HepG2 (cell line): ENCODE measurements at regions not wholly inside any gene's neighbourhood (a gene's known extent, or its start where the extent isn't known, plus 50 kb on each side); places are given as distances from the start of the nearest gene placed in this dataset.

Source experiments
- CCAR2 ChIP-seq: fragments of 200-400 bp; formaldehyde crosslinking; optimal IDR thresholded peaks from 2 replicates; pipeline ENCODE3; 2018; ENCODE audit warnings: low read depth, mild to moderate bottlenecking, low read length, moderate library complexity
- REXO4 ChIP-seq: sonication (generic); formaldehyde crosslinking; IDR thresholded peaks from 2 replicates; pipeline ENCODE4 v1.8.0; 2022; ENCODE audit warnings: missing genetic modification reagents, mild to moderate bottlenecking, borderline replicate concordance
- SATB2 ChIP-seq: sonication (generic); formaldehyde crosslinking; IDR thresholded peaks from 2 replicates; pipeline ENCODE4 v1.5.0; 2020; ENCODE audit warnings: missing genetic modification reagents
- ZMAT3 ChIP-seq: sonication (generic); formaldehyde crosslinking; conservative IDR thresholded peaks from 2 replicates; pipeline ENCODE4 v1.7.0; 2021; ENCODE audit warnings: missing genetic modification reagents
- ZNF546 ChIP-seq: sonication (generic); formaldehyde crosslinking; conservative IDR thresholded peaks from 2 replicates; pipeline ENCODE4 v1.8.1; 2023; ENCODE audit warnings: mild to moderate bottlenecking, missing genetic modification reagents
- ZNF598 ChIP-seq: sonication (generic); formaldehyde crosslinking; IDR thresholded peaks from 2 replicates; pipeline ENCODE4 v1.5.1; 2020; ENCODE audit warnings: mild to moderate bottlenecking, missing genetic modification reagents, borderline replicate concordance
- ZNF644 ChIP-seq: IDR thresholded peaks from 2 replicates; pipeline ENCODE4 v1.6.1; 2016; ENCODE audit warnings: low read depth
- TF ChIP-seq, protein P1 (sequence below): sonication (generic); formaldehyde crosslinking; IDR thresholded peaks from 2 replicates; pipeline ENCODE4 v1.5.0; 2020; ENCODE audit warnings: mild to moderate bottlenecking, missing genetic modification reagents, borderline replicate concordance
- TF ChIP-seq, protein P2 (sequence below): sonication (generic); formaldehyde crosslinking; conservative IDR thresholded peaks from 2 replicates; pipeline ENCODE4 v1.4.0; 2020; ENCODE audit warnings: missing genetic modification reagents
- TF ChIP-seq, protein P3 (sequence below): sonication (generic); formaldehyde crosslinking; IDR thresholded peaks from 2 replicates; pipeline ENCODE4 v1.5.0; 2020; ENCODE audit warnings: mild to moderate bottlenecking, missing genetic modification reagents, borderline replicate concordance

DNA sequence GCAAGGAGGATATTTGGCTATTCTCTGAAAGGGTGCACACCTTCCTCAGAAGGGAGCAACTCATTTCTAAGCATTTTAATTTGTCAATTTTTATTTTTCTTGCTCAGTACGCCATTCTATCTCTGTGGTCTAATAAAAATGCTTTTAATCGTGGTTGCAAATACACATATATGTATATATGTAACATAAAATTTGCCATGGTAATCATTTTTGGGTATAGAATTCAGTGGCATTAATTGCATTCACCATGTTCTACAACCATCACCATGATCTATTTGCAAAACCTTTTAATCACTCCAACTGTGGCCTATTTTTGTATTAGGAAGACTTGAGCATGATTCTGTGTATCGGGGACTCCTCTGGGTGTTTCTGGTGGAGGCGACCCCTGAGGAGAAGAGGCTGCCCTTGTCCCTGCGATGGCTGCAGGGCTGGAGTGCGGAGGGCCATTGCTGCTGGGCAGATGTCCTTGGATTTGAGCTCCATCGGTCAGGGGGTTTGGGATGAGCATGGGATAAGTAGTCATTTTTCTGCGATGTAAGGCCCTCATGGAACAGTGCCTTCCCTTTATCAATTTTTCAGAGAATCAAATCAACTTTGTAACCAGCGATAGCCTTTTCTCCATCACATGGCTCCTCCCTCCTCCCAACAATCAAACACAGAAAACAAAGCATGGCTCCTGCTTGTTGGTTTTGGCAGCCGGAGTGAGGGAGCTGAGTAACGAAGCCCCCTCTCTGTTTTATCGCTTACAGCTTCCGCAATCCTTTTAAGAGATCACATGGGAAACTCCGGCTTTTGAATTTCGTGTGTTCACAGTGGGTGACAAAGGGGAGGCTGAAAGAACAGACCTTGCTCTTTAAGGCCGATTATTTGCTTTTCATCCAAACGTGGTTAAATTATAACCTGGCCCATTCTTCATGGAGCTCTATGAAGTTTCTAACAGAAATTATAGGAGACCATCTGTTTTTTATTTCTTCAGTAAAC, 187.3 kb downstream of the TENT4A start (continued):
- TF ChIP-seq, protein P1, sequence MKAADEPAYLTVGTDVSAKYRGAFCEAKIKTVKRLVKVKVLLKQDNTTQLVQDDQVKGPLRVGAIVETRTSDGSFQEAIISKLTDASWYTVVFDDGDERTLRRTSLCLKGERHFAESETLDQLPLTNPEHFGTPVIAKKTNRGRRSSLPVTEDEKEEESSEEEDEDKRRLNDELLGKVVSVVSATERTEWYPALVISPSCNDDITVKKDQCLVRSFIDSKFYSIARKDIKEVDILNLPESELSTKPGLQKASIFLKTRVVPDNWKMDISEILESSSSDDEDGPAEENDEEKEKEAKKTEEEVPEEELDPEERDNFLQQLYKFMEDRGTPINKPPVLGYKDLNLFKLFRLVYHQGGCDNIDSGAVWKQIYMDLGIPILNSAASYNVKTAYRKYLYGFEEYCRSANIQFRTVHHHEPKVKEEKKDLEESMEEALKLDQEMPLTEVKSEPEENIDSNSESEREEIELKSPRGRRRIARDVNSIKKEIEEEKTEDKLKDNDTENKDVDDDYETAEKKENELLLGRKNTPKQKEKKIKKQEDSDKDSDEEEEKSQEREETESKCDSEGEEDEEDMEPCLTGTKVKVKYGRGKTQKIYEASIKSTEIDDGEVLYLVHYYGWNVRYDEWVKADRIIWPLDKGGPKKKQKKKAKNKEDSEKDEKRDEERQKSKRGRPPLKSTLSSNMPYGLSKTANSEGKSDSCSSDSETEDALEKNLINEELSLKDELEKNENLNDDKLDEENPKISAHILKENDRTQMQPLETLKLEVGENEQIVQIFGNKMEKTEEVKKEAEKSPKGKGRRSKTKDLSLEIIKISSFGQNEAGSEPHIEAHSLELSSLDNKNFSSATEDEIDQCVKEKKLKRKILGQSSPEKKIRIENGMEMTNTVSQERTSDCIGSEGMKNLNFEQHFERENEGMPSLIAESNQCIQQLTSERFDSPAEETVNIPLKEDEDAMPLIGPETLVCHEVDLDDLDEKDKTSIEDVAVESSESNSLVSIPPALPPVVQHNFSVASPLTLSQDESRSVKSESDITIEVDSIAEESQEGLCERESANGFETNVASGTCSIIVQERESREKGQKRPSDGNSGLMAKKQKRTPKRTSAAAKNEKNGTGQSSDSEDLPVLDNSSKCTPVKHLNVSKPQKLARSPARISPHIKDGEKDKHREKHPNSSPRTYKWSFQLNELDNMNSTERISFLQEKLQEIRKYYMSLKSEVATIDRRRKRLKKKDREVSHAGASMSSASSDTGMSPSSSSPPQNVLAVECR (CRISPR knock-in tag): peak; percentile 34; the same call in 1 of the 2 replicates
- TF ChIP-seq REXO4 (CRISPR knock-in tag) (no peak), SATB2 (no peak), CCAR2 (no peak), ZNF598 (no peak), ZNF546 (no peak), ZNF644 (peak; percentile 78), ZMAT3 (CRISPR knock-in tag) (no peak)
- TF ChIP-seq, protein P2, sequence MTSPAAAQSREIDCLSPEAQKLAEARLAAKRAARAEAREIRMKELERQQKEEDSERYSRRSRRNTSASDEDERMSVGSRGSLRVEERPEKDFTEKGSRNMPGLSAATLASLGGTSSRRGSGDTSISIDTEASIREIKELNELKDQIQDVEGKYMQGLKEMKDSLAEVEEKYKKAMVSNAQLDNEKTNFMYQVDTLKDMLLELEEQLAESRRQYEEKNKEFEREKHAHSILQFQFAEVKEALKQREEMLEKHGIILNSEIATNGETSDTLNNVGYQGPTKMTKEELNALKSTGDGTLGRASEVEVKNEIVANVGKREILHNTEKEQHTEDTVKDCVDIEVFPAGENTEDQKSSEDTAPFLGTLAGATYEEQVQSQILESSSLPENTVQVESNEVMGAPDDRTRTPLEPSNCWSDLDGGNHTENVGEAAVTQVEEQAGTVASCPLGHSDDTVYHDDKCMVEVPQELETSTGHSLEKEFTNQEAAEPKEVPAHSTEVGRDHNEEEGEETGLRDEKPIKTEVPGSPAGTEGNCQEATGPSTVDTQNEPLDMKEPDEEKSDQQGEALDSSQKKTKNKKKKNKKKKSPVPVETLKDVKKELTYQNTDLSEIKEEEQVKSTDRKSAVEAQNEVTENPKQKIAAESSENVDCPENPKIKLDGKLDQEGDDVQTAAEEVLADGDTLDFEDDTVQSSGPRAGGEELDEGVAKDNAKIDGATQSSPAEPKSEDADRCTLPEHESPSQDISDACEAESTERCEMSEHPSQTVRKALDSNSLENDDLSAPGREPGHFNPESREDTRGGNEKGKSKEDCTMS: no peak
- TF ChIP-seq, protein P3, sequence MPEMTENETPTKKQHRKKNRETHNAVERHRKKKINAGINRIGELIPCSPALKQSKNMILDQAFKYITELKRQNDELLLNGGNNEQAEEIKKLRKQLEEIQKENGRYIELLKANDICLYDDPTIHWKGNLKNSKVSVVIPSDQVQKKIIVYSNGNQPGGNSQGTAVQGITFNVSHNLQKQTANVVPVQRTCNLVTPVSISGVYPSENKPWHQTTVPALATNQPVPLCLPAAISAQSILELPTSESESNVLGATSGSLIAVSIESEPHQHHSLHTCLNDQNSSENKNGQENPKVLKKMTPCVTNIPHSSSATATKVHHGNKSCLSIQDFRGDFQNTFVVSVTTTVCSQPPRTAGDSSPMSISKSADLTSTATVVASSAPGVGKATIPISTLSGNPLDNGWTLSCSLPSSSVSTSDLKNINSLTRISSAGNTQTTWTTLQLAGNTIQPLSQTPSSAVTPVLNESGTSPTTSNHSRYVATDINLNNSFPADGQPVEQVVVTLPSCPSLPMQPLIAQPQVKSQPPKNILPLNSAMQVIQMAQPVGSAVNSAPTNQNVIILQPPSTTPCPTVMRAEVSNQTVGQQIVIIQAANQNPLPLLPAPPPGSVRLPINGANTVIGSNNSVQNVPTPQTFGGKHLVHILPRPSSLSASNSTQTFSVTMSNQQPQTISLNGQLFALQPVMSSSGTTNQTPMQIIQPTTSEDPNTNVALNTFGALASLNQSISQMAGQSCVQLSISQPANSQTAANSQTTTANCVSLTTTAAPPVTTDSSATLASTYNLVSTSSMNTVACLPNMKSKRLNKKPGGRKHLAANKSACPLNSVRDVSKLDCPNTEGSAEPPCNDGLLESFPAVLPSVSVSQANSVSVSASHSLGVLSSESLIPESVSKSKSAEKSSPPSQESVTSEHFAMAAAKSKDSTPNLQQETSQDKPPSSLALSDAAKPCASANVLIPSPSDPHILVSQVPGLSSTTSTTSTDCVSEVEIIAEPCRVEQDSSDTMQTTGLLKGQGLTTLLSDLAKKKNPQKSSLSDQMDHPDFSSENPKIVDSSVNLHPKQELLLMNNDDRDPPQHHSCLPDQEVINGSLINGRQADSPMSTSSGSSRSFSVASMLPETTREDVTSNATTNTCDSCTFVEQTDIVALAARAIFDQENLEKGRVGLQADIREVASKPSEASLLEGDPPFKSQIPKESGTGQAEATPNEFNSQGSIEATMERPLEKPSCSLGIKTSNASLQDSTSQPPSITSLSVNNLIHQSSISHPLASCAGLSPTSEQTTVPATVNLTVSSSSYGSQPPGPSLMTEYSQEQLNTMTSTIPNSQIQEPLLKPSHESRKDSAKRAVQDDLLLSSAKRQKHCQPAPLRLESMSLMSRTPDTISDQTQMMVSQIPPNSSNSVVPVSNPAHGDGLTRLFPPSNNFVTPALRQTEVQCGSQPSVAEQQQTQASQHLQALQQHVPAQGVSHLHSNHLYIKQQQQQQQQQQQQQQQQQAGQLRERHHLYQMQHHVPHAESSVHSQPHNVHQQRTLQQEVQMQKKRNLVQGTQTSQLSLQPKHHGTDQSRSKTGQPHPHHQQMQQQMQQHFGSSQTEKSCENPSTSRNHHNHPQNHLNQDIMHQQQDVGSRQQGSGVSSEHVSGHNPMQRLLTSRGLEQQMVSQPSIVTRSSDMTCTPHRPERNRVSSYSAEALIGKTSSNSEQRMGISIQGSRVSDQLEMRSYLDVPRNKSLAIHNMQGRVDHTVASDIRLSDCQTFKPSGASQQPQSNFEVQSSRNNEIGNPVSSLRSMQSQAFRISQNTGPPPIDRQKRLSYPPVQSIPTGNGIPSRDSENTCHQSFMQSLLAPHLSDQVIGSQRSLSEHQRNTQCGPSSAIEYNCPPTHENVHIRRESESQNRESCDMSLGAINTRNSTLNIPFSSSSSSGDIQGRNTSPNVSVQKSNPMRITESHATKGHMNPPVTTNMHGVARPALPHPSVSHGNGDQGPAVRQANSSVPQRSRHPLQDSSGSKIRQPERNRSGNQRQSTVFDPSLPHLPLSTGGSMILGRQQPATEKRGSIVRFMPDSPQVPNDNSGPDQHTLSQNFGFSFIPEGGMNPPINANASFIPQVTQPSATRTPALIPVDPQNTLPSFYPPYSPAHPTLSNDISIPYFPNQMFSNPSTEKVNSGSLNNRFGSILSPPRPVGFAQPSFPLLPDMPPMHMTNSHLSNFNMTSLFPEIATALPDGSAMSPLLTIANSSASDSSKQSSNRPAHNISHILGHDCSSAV (CRISPR knock-in tag): no peak
